GM21528 (cell line): ENCODE measurements at regions not wholly inside any gene's neighbourhood (a gene's known extent, or its start where the extent isn't known, plus 50 kb on each side); places are given as distances from the start of the nearest gene placed in this dataset.
"Not testable (repeated sequence)": the region's sequence is repeated elsewhere in the genome, so short reads cannot be mapped to it uniquely, and the experiment has no call there.

Experiments
- ATAC-seq: cut with Tn5 transposase; IDR thresholded peaks from one replicate; pipeline ENCODE4 v1.9.1; 2021; ENCODE audit warnings: mild to moderate bottlenecking, moderate library complexity; ENCODE audit not compliant: unreplicated experiment, low FRiP score

GRCh38 chr5:108484035-108484434, 102.1 kb upstream of the FBXL17 start:
- ATAC-seq = no peak

GRCh38 chr5:108481355-108481931, 99.5 kb upstream of the FBXL17 start:
- no peak for ATAC-seq

GRCh38 chr5:108472237-108472636, 90.3 kb upstream of the FBXL17 start:
- no peak for ATAC-seq

GRCh38 chr5:108467563-108467962, 85.7 kb upstream of the FBXL17 start:
- no peak for ATAC-seq

- no peak for ATAC-seq
These were observed 79.9 kb upstream of the FBXL17 start for GRCh38 chr5:108461628-108462367.

GRCh38 chr5:108459769-108460168, 77.9 kb upstream of the FBXL17 start:
- no peak for ATAC-seq

GRCh38 chr5:108451269-108451668, 69.4 kb upstream of the FBXL17 start:
- ATAC-seq = no peak

- ATAC-seq = not testable (repeated sequence)
These were observed 62.2 kb upstream of the FBXL17 start for GRCh38 chr5:108444130-108444529.

- ATAC-seq = not testable (repeated sequence)
These were observed 60.3 kb upstream of the FBXL17 start for GRCh38 chr5:108442063-108442651.

- no peak for ATAC-seq
These were observed 55.5 kb upstream of the FBXL17 start for GRCh38 chr5:108437425-108437824.

GRCh38 chr5:108436696-108437095, 54.8 kb upstream of the FBXL17 start:
- ATAC-seq = no peak

GRCh38 chr5:108433600-108433999, 51.7 kb upstream of the FBXL17 start:
- no peak for ATAC-seq

GRCh38 chr5:108432024-108432423, 50.1 kb upstream of the FBXL17 start:
- no peak for ATAC-seq
